Inferior parietal cortex (tissue), 1 donor: ENCODE measurements at regions not wholly inside any gene's neighbourhood (a gene's known extent, or its start where the extent isn't known, plus 50 kb on each side); places are given as distances from the start of the nearest gene placed in this dataset.
"Not testable (repeated sequence)": the region's sequence is repeated elsewhere in the genome, so short reads cannot be mapped to it uniquely, and the experiment has no call there.

Experiments
- DNase-seq: peaks from one replicate; pipeline ENCODE4 v3.0.0-alpha.2; 2016; ENCODE audit errors: extremely low spot score

- DNase-seq = not testable (repeated sequence)
These were observed 59.2 kb downstream of the CXorf49B start for GRCh38 chrX:71822314-71822713.

- DNase-seq = no peak
These were observed 60.4 kb downstream of the CXorf49B start for GRCh38 chrX:71823391-71824057.

- DNase-seq = no peak
These were observed 64.9 kb downstream of the CXorf49B start for GRCh38 chrX:71828086-71828485.

GRCh38 chrX:71838092-71838491, 72.6 kb upstream of the NHSL2 start:
- not testable (repeated sequence) for DNase-seq

DNA sequence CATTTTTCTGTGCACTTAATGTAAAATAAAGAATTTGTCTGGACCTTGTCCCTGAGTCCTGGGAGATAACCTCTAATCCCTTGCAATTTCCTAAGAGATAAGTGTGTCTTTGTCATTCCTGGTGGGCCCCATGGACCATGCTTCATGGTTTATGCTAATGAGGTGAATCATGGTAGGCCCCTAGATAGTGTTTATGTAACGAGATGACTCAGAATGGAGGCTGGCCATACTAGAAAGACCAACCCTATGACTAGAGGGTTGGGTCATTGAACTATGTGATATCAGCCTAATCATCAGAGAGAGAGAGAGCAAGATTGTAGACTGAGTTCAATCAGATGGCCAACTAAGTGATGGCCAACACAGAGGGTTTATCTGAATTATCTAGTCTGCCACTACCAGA, 64.2 kb upstream of the NHSL2 start:
- DNase-seq = no peak

DNA sequence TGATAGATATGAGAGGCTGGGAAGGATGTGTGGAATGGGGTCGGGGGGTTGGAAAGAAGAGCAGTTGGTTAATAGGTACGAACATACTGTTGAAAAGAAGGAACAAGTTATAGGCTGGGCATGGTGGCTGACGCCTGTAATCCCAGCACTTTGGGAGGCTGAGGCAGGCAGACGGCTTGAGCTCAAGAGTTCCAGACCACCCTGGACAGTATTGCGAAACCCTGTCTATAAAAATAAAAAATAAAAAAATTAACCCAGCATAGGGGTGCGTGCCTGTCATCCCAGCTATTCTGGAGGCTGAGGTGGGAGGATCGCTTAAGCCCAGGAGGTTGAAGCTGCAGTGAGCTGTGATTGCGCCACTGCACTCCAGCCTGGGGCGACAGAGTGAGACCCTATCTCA, 58.5 kb upstream of the NHSL2 start:
- no peak for DNase-seq

- DNase-seq = peak; percentile 38
These were observed 51.0 kb upstream of the NHSL2 start for GRCh38 chrX:71859637-71860036.
